Parathyroid adenoma (tissue), 2 donors: ENCODE measurements at regions not wholly inside any gene's neighbourhood (a gene's known extent, or its start where the extent isn't known, plus 50 kb on each side); places are given as distances from the start of the nearest gene placed in this dataset.

Source experiments
- H2AFZ ChIP-seq: fragments of 300-600 bp; sonication (generic); one replicate; pipeline ENCODE4 v1.7.0; 2017; ENCODE audit warnings: antibody characterized with exemption, mild to moderate bottlenecking
- H3K27ac ChIP-seq: fragments of 300-600 bp; sonication (generic); one replicate; pipeline ENCODE4 v1.7.0; 2017
- H3K27me3 ChIP-seq: fragments of 300-600 bp; sonication (generic); one replicate; pipeline ENCODE4 v1.7.0; 2017; ENCODE audit warnings: low read length; ENCODE audit not compliant: control insufficient read depth, insufficient read depth
- H3K36me3 ChIP-seq: fragments of 300-600 bp; sonication (generic); one replicate; pipeline ENCODE4 v1.7.0; 2017; ENCODE audit warnings: low read length; ENCODE audit not compliant: control insufficient read depth, insufficient read depth
- H3K4me1 ChIP-seq: fragments of 300-600 bp; sonication (generic); one replicate; pipeline ENCODE4 v1.7.0; 2017; ENCODE audit warnings: control low read depth
- H3K4me2 ChIP-seq: fragments of 300-600 bp; sonication (generic); one replicate; pipeline ENCODE4 v1.7.0; 2017; ENCODE audit warnings: low read length
- H3K4me3 ChIP-seq: fragments of 300-600 bp; sonication (generic); one replicate; pipeline ENCODE4 v1.7.0; 2017; ENCODE audit warnings: low read depth, low read length
- H3K79me2 ChIP-seq: fragments of 300-600 bp; sonication (generic); one replicate; pipeline ENCODE4 v1.7.0; 2017; ENCODE audit warnings: control low read depth
- H3K9ac ChIP-seq: fragments of 300-600 bp; sonication (generic); one replicate; pipeline ENCODE4 v1.7.0; 2017; ENCODE audit warnings: mild to moderate bottlenecking
- H3K9me3 ChIP-seq: fragments of 300-600 bp; sonication (generic); one replicate; pipeline ENCODE4 v1.7.0; 2017; ENCODE audit warnings: low read length; ENCODE audit not compliant: control insufficient read depth
- TF ChIP-seq, protein P1 (sequence below): fragments of 300-600 bp; sonication (generic); IDR thresholded peaks from one replicate; pipeline ENCODE4 v1.7.0; 2017; ENCODE audit warnings: antibody characterized with exemption, mild to moderate bottlenecking
- donor health status: primary hyperparathyroidism.

DNA sequence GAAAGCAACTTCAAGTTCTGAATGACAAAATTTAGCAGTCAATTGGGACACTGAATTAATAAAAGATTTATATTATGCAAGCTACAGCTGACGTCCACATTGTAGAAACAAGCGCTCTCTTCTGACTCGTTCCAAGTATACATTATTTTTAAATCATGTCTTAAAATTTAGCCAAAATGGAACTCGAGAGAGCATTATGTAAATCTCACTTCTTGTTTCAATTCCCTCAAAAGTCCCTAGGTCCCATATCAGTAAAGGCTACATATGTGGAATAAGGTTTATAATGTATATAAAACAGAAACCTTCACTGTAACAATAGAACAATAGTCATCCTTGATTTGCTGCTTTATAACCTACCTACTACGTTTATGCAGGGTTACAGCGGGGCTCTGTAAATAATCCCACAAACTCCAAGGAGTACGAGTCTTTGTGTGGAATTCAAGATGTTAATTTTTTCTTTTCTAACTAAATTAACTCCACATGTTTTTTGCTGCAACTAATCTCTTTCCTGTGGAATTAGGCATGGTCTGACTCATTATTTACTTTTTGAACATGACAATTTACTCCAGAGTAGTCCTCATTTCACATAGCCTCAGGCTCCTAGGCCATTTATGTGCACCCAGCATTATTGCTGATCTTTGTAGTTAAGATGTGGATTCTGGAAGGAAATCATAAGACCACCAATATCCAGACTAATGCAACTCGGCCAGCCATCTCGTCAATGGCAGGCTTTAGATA is 785.1 kb downstream of the LTN1 start:
- H3K4me2 ChIP-seq: no peak overlapping the region
- H3K9me3 ChIP-seq: no peaks in the 10 kb centered on the region
- no peaks in the 10 kb centered on the region for H3K36me3 ChIP-seq
- H3K27ac ChIP-seq: no peak overlapping the region
- no peaks in the 10 kb centered on the region for H3K79me2 ChIP-seq
- no peaks in the 10 kb centered on the region for H3K27me3 ChIP-seq
- H2AFZ ChIP-seq: no peak overlapping the region
- H3K4me1 ChIP-seq: no peaks in the 10 kb centered on the region
- no peak overlapping the region for H3K9ac ChIP-seq
- H3K4me3 ChIP-seq: no peak overlapping the region
- TF ChIP-seq, protein P1, sequence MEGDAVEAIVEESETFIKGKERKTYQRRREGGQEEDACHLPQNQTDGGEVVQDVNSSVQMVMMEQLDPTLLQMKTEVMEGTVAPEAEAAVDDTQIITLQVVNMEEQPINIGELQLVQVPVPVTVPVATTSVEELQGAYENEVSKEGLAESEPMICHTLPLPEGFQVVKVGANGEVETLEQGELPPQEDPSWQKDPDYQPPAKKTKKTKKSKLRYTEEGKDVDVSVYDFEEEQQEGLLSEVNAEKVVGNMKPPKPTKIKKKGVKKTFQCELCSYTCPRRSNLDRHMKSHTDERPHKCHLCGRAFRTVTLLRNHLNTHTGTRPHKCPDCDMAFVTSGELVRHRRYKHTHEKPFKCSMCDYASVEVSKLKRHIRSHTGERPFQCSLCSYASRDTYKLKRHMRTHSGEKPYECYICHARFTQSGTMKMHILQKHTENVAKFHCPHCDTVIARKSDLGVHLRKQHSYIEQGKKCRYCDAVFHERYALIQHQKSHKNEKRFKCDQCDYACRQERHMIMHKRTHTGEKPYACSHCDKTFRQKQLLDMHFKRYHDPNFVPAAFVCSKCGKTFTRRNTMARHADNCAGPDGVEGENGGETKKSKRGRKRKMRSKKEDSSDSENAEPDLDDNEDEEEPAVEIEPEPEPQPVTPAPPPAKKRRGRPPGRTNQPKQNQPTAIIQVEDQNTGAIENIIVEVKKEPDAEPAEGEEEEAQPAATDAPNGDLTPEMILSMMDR: no peak

DNA sequence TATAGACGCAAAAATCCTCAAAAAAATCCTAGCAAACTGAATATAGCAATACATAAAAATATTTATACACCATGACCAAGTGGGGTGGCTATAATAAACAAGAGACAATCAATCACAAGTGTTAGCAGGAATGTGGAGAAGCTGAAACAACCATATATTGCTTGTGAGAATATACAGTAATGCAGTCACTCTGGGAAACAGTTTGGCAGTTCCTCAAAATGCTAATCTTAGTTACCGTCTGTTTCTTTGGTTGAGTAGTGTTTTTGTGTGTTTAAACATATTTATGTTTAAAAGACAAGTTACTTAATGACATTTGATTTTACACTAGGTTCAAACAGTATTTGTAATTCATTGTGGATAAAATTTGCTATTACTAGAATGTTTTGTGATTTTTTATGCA is 792.0 kb downstream of the LTN1 start:
- no peak overlapping the region for H3K9ac ChIP-seq
- no peaks in the 10 kb centered on the region for H3K9me3 ChIP-seq
- no peaks in the 10 kb centered on the region for H3K36me3 ChIP-seq
- no peaks in the 10 kb centered on the region for H3K79me2 ChIP-seq
- H3K4me2 ChIP-seq: no peak overlapping the region
- no peak overlapping the region for H3K27ac ChIP-seq
- TF ChIP-seq, protein P1: no peak
- no peak overlapping the region for H2AFZ ChIP-seq
- H3K4me1 ChIP-seq: no peaks in the 10 kb centered on the region
- no peak overlapping the region for H3K4me3 ChIP-seq
- H3K27me3 ChIP-seq: no peaks in the 10 kb centered on the region

DNA sequence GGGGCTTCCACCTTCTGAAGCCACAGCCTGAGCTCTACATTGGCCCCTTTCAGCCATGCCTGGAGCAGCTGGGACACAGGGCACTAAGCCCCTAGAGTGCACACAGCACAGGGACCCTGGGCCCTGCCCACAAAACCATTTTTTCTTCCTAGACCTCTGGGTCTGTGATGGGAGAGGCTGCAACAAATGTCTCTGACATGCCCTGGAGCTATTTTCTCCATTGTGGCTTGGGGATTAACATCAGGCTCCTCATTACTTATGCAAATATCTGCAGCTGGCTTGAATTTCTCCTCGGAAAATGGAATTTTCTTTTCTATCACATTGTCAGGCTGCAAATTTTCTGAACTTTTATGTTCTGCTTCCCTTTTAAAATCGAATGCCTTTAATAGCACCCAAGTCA is 795.7 kb downstream of the LTN1 start:
- Histone ChIP-seq H3K9me3 (no peaks in the 10 kb centered on the region), H3K9ac (no peak overlapping the region), H3K27ac (no peak overlapping the region), H3K4me2 (no peak overlapping the region), H3K4me1 (no peaks in the 10 kb centered on the region), H3K36me3 (no peaks in the 10 kb centered on the region), H2AFZ (no peak overlapping the region), H3K27me3 (no peaks in the 10 kb centered on the region), H3K4me3 (no peak overlapping the region), H3K79me2 (no peaks in the 10 kb centered on the region)
- TF ChIP-seq, protein P1: no peak

DNA sequence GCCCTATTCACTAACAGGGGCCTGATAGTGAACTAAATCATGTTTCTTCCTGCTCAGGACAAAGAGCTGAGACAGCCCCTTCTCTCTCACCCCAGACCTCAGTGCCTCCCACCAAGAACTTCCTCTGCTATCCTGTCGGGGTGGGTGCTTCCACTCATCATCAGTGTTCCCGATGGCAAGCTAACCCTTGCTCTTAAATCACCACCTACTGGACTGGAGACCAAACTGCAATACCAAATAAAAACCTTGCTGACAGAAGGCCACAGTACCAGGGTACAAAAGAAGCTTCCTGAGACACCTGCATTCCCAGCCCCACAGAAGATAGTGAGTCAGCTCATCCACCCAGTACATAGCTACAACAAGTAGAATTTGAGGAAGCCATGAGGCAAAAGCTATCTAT is 799.5 kb downstream of the LTN1 start:
- Histone ChIP-seq H3K27me3 (no peaks in the 10 kb centered on the region), H2AFZ (no peak overlapping the region), H3K4me2 (no peak overlapping the region), H3K4me3 (no peak overlapping the region), H3K9ac (no peak overlapping the region), H3K36me3 (no peaks in the 10 kb centered on the region), H3K9me3 (no peaks in the 10 kb centered on the region), H3K4me1 (no peaks in the 10 kb centered on the region), H3K79me2 (no peaks in the 10 kb centered on the region), H3K27ac (no peak overlapping the region)
- TF ChIP-seq, protein P1: no peak

DNA sequence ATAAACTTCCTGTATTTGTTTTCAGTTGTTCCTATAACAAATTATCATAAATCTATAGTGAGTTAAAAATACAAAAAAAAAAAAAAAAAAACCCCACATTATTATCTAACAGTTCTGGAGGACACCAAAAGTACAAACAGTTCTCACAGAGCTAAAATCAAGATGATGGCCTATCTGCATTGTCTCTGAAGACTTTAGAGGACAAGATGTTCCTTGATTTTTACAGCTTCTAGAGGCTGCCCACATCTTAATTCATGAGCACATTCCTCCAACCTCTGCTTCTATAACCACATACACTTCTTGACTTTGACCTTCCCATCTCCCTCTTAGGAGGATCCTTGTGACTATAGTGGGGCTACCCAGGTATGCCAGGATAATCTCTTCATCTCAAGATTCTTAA is 806.1 kb downstream of the LTN1 start:
- Histone ChIP-seq H3K79me2 (no peaks in the 10 kb centered on the region), H3K27me3 (no peaks in the 10 kb centered on the region), H3K9me3 (no peaks in the 10 kb centered on the region), H3K4me2 (no peak overlapping the region), H3K4me1 (no peaks in the 10 kb centered on the region), H3K27ac (no peak overlapping the region), H3K36me3 (no peaks in the 10 kb centered on the region), H3K4me3 (no peak overlapping the region), H3K9ac (no peak overlapping the region), H2AFZ (no peak overlapping the region)
- TF ChIP-seq, protein P1: no peak
